Transverse colon (tissue), 4 donors: ENCODE measurements at regions not wholly inside any gene's neighbourhood (a gene's known extent, or its start where the extent isn't known, plus 50 kb on each side); places are given as distances from the start of the nearest gene placed in this dataset.

Experiments
- EP300 ChIP-seq: sonication (generic); formaldehyde crosslinking; IDR thresholded peaks from one replicate; pipeline ENCODE4 v1.6.1; 2017; ENCODE audit warnings: antibody characterized with exemption, low read depth
- POLR2A ChIP-seq: fragments of 450-650 bp; IDR thresholded peaks from one replicate; pipeline ENCODE4 v1.6.1; 2016; ENCODE audit warnings: antibody characterized with exemption, mild to moderate bottlenecking, moderate library complexity
- POLR2AphosphoS5 ChIP-seq, 3 donors: sonication (generic); formaldehyde crosslinking; IDR thresholded peaks; one replicate each; pipeline ENCODE4 v1.6.1; 2016; ENCODE audit warnings: antibody characterized with exemption in 3 of 3
- TF ChIP-seq, protein P1 (sequence below), 5 experiments: fragments of 200-600 bp in 3 of 5; fragments of 450-650 bp in 2 of 5; sonication (generic) in 3 of 5; IDR thresholded peaks; 1 replicate in 2 of 5; 2 replicates in 3 of 5; pipeline ENCODE4 v1.5.1; 2016 to 2017; ENCODE audit warnings: antibody characterized with exemption in 5 of 5, inconsistent platforms in 3 of 5, mild to moderate bottlenecking in 2 of 5, moderate library complexity in 1 of 5

DNA sequence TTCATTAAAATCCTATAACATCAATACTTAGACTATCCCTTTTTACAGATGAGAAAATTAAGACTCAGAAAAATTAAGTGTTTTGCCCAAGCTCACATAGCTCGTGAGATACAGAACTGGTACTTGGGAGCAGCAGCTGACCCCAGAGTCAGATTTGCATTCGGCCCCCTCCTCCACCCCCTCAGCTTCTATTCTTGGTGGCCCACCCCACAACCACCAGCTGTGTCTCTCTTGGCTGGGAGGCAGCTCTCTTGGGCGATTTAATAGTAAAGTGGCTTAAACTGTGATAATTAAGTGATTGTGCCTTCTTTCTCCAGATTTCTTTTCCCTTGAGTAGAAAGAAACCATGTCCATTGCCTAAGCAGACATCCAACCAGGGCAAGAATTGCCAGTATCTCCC is 203.6 kb upstream of the PDZRN3 start:
- TF ChIP-seq POLR2A (no peak), EP300 (no peak), POLR2AphosphoS5 (IDR thresholded peaks at IDR 0.05) (no peak)
- TF ChIP-seq, protein P1, sequence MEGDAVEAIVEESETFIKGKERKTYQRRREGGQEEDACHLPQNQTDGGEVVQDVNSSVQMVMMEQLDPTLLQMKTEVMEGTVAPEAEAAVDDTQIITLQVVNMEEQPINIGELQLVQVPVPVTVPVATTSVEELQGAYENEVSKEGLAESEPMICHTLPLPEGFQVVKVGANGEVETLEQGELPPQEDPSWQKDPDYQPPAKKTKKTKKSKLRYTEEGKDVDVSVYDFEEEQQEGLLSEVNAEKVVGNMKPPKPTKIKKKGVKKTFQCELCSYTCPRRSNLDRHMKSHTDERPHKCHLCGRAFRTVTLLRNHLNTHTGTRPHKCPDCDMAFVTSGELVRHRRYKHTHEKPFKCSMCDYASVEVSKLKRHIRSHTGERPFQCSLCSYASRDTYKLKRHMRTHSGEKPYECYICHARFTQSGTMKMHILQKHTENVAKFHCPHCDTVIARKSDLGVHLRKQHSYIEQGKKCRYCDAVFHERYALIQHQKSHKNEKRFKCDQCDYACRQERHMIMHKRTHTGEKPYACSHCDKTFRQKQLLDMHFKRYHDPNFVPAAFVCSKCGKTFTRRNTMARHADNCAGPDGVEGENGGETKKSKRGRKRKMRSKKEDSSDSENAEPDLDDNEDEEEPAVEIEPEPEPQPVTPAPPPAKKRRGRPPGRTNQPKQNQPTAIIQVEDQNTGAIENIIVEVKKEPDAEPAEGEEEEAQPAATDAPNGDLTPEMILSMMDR (IDR thresholded peaks at IDR 0.05): no peak
